Femur (tissue), 1 donor: ENCODE measurements at regions not wholly inside any gene's neighbourhood (a gene's known extent, or its start where the extent isn't known, plus 50 kb on each side); places are given as distances from the start of the nearest gene placed in this dataset.

Experiments
- DNase-seq: peaks from one replicate; pipeline ENCODE4 v3.0.0-alpha.2; 2017

- no peak for DNase-seq
Observed at GRCh38 chr2:187274146-187274545, 173.9 kb downstream of the CALCRL start.

- no peak for DNase-seq
Observed at GRCh38 chr2:187272255-187272654, 175.8 kb downstream of the CALCRL start.

DNA sequence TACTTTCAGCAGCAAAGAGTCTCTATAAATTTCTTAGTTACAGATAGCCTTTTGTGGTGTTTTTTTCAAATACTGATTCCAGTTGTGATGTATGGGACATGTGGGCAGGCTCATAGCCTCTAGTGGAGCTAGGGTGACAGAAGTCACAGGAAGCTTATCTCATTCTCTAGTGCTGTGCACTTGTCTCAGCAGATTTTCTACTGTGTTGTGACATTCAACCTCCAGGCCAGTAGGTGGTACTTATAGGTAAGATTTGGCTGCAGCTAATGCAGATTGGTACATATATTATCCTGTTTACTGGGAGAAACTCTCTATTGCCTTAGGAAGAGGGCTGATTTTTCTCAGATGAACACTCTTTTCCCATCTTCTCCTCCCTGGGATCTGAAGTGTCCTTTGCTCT, 176.2 kb downstream of the CALCRL start:
- DNase-seq: no peak

- no peak for DNase-seq
Observed at GRCh38 chr2:187266645-187267044, 181.4 kb downstream of the CALCRL start.

GRCh38 chr2:187266147-187266546, 181.9 kb downstream of the CALCRL start:
- no peak for DNase-seq

DNA sequence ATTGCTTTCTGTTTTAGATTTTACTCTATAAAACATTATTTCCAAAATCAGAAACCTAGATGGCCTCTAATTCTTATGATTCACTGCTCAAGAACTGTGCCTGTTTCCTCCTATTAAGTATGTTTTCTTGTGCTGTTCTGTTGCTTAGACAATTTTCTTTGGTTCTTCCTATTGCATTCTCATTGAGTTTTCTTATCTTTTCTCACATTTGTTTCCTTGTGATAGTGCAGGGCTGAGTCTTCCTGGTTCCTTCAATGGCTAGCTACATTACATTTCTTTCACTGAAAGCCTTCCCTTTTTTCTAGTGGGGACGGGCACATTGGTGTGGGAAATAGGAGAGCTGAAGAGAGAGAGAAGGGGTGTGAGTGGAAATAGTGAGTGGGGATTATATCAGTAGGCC, 183.4 kb downstream of the CALCRL start:
- no peak for DNase-seq

GRCh38 chr2:187263675-187264560, 184.1 kb downstream of the CALCRL start:
- no peak for DNase-seq

GRCh38 chr2:187261705-187262104, 186.3 kb downstream of the CALCRL start:
- no peak for DNase-seq

- no peak for DNase-seq
Observed at GRCh38 chr2:187252063-187252462, 196.0 kb downstream of the CALCRL start.

GRCh38 chr2:187250137-187250536, 197.9 kb downstream of the CALCRL start:
- DNase-seq: no peak

- DNase-seq: no peak
Observed at GRCh38 chr2:187233811-187234210, 214.2 kb downstream of the CALCRL start.

DNA sequence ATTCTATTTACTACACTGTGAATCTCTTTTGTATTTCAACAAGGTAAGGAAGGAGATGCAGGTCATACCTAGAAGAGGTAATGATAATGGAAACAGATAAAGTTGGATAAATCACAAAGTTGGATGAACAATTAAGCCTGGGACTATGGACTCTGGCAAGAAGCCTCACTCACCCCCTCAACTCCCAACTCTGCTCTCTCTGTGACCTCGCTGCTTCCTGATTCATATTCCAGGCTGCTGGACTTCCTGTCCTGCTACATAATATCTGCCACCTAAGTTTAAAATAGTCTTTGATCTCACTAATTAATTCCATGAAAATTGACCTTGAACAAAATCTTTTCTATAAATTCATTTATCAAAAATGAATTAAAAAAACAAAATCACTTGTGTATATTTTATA, 215.3 kb downstream of the CALCRL start:
- no peak for DNase-seq

GRCh38 chr2:187230088-187230487, 218.0 kb downstream of the CALCRL start:
- DNase-seq: no peak

- no peak for DNase-seq
Observed at GRCh38 chr2:187228986-187229385, 219.1 kb downstream of the CALCRL start.

DNA sequence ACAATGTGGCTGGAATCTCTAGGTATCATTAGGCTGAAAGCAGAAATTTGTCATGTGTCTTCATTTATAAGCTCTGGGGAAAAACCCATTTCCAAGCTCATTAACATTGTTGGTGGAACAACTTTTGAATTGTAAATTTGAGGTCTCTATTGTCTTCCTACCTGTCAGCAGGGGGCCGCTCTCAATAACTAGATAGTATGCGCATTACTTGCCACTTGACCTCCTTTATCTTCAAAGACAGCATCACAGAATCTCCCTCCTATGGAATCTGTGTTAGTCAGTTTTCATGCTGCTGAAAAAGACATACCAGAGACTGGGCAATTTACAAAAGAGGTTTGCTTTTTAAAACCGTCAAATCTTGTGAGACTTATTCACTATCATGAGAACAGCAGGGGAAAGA, 223.1 kb downstream of the CALCRL start:
- no peak for DNase-seq

- no peak for DNase-seq
Observed at GRCh38 chr2:187220071-187220470, 228.0 kb downstream of the CALCRL start.

GRCh38 chr2:187215532-187216240, 232.4 kb downstream of the CALCRL start:
- DNase-seq: no peak

- DNase-seq: no peak
Observed at GRCh38 chr2:187214306-187214705, 233.7 kb downstream of the CALCRL start.

GRCh38 chr2:187213798-187214197, 234.3 kb downstream of the CALCRL start:
- no peak for DNase-seq

- no peak for DNase-seq
Observed at GRCh38 chr2:187210726-187211125, 237.3 kb downstream of the CALCRL start.

DNA sequence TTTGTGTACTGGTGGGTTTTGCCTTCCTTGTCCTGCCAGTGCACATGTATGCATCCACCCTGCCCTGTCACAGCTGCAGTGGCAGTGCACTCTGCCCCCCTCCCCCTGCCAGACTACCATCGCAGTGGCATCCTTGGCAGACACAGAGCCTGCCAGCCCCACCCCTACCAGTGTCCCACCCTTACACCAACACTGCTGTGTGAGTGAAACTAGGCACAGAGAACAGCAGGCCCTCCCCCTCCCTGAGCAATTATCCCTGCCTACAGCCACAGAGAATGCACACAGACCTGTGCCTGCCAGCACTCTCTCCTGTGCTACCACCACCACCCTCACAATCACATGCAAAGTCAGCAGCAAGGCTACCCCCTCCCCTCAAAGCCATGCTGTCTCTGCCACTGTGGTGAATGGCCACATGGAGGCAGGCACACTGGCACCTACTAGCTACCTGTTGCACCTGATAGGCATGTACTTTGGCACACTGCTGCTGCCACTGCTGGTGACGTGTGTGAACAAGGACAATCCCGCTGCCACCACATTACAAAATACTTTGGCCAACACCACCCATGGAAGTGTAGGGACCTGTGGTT, 239.8 kb downstream of the CALCRL start:
- no peak for DNase-seq

GRCh38 chr2:187207126-187207525, 240.9 kb downstream of the CALCRL start:
- DNase-seq: no peak

- DNase-seq: no peak
Observed at GRCh38 chr2:187206471-187206870, 241.6 kb downstream of the CALCRL start.

- no peak for DNase-seq
Observed at GRCh38 chr2:187206071-187206470, 242.0 kb downstream of the CALCRL start.
